Sigmoid colon (tissue), 4 donors: ENCODE measurements at regions not wholly inside any gene's neighbourhood (a gene's known extent, or its start where the extent isn't known, plus 50 kb on each side); places are given as distances from the start of the nearest gene placed in this dataset.

Source experiments
- POLR2A ChIP-seq, 2 donors: fragments of 450-650 bp; IDR thresholded peaks; one replicate each; pipeline ENCODE4 v1.6.1; 2016; ENCODE audit warnings: antibody characterized with exemption in 2 of 2, mild to moderate bottlenecking in 2 of 2, moderate library complexity in 2 of 2
- POLR2AphosphoS5 ChIP-seq, 4 donors: sonication (generic); formaldehyde crosslinking; IDR thresholded peaks; one replicate each; pipeline ENCODE4 v1.6.1; 2017; ENCODE audit warnings: antibody characterized with exemption in 4 of 4
- TF ChIP-seq, protein P1 (sequence below), 4 experiments: fragments of 450-650 bp in 3 of 4; fragments of 200-600 bp in 1 of 4; IDR thresholded peaks; one replicate each; pipeline ENCODE4 v1.5.1; 2016 to 2019; ENCODE audit warnings: antibody characterized with exemption in 4 of 4, mild to moderate bottlenecking in 3 of 4, moderate library complexity in 2 of 4

DNA sequence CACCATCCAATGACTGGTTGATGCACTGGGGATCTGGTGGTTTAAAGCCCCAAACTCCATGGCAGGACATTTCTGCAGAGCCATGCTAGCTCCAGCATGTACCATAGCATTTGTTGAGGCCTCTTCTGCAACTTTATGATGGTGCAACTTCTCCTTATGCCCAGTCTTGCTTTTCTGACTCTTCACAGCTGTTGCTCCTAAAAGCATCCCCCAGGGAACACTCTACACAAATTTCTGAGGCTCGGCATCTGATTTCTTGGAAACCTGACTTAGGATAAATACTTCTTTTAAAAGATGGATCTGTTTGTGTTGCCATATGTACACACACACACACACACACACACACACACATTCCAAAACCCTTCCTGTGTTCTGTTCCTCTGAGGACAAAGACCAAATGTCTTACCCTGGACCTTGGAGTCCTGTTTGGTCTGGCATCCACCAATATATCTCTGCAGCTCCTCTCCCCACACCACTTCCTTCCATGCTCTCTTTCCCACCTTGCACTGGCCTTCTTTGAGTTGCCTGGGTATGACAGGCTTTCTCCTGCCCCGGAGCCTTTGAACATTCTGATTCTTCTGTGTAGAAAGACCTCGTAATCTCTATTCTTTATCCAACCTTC is 388.5 kb upstream of the ZNF507 start:
- TF ChIP-seq, protein P1, sequence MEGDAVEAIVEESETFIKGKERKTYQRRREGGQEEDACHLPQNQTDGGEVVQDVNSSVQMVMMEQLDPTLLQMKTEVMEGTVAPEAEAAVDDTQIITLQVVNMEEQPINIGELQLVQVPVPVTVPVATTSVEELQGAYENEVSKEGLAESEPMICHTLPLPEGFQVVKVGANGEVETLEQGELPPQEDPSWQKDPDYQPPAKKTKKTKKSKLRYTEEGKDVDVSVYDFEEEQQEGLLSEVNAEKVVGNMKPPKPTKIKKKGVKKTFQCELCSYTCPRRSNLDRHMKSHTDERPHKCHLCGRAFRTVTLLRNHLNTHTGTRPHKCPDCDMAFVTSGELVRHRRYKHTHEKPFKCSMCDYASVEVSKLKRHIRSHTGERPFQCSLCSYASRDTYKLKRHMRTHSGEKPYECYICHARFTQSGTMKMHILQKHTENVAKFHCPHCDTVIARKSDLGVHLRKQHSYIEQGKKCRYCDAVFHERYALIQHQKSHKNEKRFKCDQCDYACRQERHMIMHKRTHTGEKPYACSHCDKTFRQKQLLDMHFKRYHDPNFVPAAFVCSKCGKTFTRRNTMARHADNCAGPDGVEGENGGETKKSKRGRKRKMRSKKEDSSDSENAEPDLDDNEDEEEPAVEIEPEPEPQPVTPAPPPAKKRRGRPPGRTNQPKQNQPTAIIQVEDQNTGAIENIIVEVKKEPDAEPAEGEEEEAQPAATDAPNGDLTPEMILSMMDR (IDR thresholded peaks at IDR 0.05) = no peak
- TF ChIP-seq POLR2A (IDR thresholded peaks at IDR 0.05) = no peak
- no peak for TF ChIP-seq POLR2AphosphoS5 (IDR thresholded peaks at IDR 0.05)
